HG03520 (cell line): ENCODE measurements at regions not wholly inside any gene's neighbourhood (a gene's known extent, or its start where the extent isn't known, plus 50 kb on each side); places are given as distances from the start of the nearest gene placed in this dataset.

Experiments used
- ATAC-seq: cut with Tn5 transposase; IDR thresholded peaks from one replicate; pipeline ENCODE4 v1.9.1; 2021; ENCODE audit warnings: mild to moderate bottlenecking, moderate library complexity; ENCODE audit not compliant: unreplicated experiment

DNA sequence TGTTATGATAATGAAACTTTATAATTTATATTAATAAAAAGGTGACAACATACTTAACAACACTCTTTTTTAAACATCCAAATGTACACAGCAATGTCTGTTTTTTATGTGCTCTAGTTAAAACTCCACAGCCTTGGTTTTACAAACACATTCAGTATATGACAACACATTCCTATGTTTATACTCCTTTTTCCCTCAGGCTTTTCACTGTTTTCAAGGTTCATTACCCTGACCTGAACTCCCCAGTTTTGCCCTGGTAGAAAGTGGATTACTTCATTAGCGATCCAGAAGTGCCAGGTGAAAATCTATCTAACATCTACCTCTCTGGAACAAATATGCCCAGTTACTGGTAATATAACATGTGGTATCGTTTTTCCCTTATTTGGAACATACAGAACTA, 340.2 kb upstream of the DDHD1 start:
- no peak for ATAC-seq

DNA sequence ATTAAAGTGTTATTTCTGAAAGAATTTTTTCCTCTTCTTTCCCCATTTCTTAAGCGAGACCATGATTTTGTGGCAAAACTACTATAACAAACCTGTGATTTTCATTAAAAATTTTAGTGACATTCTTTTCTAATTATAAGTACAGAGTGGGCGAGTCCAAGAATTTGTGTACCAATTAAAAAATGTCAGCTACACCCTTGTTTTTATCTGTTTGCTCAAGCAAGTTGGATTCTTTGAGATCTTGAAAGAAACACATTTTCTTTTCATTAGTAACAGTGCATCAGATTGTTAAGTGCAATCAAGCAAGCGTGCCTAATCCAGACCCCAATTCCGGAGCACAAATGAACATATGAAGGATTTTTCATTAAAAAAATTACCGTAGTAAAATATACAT, 338.8 kb upstream of the DDHD1 start:
- no peak for ATAC-seq

- no peak for ATAC-seq
These were observed 338.2 kb upstream of the DDHD1 start for GRCh38 chr14:53491256-53491883.

- no peak for ATAC-seq
These were observed 325.1 kb upstream of the DDHD1 start for GRCh38 chr14:53478174-53478573.

DNA sequence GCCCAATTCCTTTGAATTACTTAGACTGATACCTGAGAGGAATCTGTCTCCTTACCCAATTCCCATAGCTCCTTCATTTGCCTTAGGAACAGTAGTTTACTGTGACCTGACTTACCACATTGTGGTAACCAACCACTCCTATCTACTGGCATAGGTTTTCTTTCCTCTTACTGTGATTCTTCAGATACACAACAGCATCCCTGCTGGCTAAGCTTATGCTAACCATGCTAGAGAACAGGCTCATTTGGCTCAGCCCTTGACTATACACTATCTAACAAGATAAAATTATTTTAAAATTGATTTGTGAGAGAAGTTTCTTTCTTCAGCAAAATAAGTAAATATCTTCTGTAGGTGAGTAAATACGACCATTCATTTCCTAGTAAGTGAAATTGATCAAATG, 320.4 kb upstream of the DDHD1 start:
- ATAC-seq = no peak

GRCh38 chr14:53472306-53472705, 319.2 kb upstream of the DDHD1 start:
- ATAC-seq = no peak

GRCh38 chr14:53470351-53471043, 317.4 kb upstream of the DDHD1 start:
- ATAC-seq = no peak

DNA sequence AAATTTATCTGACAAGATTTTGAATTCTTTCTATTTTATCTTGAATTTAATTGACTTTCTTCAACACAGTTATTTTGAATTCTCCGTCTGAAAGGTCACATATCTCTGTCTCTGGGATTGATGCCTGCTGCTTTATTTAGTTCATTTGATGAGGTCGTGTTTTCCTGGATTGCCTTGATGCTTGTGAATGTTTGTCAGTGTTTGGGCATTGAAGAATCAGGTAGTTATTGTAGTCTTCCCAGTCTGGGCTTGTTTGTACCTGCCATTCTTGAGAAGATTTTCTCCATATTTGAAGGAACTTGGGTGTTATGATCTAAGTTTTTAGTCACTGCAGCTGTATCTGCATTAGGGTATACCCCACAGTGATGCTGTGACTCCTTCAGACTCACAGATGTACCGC, 315.8 kb upstream of the DDHD1 start:
- no peak for ATAC-seq

DNA sequence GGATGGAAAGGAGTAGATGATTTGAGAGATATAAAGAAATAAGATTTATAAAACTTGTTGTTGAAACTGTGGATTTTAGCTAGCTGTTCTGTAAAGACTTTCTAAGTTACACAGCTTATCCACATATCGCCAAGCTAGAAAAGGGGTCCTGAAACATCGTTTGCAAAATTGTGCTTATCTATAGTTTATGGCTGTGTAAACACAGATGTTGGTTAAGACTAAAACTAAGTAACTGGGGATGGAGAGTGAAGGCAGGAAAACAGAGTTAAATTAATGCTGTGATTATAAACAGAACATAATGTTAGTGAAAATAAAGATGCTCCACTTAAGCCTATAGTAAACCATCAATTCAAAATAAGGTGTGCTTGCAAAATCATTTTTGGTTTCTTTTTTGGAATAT, 311.3 kb upstream of the DDHD1 start:
- no peak for ATAC-seq

DNA sequence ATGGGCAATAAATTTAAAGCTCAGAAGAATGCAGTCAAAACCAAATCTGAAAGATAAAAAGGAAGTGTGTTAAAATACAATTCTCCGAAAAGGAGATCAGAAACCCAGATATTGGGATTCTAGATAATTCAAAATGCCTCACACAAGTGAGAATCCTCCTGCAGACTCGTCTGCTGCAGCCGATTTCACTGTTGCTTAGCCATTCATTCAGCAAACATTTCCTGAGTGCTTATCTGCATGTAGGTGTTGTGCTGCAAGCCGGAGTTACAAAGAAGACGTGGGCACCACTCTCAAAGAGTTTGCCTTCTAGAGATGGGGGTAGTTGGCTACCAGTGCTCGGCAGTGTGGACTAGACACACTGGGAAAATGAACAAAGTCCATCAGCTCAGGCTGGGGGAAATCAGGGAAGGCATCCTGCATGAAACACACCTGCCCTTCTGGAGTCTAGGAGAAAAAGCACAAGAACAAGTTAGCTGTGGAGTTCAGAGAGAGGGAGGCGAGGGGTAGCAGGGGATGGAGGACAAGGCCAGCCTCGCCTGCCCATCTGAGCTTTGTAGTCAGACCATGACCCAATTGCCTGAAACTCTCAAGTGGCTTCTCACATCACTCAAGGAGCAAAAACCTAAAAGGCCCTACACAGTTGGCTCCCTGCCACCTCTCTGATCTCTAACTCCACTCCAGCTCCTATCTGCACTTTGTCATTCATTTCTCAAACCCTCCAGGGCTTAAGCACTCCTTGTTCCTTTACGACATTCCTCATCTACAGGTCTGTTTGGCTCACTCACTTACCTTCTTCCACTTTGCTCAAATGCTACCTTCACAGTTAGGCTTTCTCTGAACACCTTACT, 310.0 kb upstream of the DDHD1 start:
- ATAC-seq = no peak

GRCh38 chr14:53461858-53462257, 308.7 kb upstream of the DDHD1 start:
- ATAC-seq = no peak

- no peak for ATAC-seq
These were observed 307.4 kb upstream of the DDHD1 start for GRCh38 chr14:53460544-53460943.

DNA sequence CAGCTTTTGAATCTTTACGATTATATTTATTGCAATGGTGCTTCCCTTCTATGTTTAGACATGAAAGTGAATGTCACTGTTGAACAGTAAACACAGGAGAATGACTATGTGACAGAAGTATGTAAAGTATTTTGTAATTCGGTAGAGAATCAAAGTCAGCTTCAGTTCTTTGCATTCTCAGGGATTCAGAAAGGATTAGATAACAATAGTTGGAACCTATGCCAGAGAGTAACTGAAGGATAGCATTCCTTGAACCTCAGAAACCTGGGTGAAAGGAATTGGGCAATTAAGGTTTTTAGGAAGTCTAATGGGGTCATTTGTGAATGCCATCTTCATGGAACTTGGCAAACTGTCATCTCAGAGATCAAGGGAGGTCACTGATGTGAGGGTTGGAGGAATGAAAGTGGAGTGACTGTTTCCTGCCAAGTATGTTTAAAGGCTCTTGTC, 305.3 kb upstream of the DDHD1 start:
- no peak for ATAC-seq

DNA sequence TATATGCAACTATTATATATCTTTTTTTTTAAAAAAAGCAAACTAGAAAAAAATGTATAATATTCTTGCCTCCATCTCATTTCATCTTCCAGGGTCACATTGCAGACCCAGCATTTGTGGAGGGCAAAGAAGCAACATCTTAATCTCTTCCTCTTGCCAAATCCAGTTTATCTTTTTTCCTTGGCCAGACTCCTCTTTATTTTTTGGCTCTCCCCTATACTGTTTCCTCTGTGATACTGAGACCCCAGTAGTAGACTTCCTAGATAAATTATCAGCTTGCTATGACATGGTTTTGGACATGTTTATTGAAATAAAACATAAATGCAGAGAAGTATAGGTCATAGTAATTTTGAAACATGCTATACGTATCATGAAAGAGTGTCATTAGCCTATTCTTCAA, 303.8 kb upstream of the DDHD1 start:
- no peak for ATAC-seq

GRCh38 chr14:53452005-53452673, 299.0 kb upstream of the DDHD1 start:
- ATAC-seq = no peak

GRCh38 chr14:53450871-53451270, 297.7 kb upstream of the DDHD1 start:
- no peak for ATAC-seq

- no peak for ATAC-seq
These were observed 295.6 kb upstream of the DDHD1 start for GRCh38 chr14:53448682-53449081.

DNA sequence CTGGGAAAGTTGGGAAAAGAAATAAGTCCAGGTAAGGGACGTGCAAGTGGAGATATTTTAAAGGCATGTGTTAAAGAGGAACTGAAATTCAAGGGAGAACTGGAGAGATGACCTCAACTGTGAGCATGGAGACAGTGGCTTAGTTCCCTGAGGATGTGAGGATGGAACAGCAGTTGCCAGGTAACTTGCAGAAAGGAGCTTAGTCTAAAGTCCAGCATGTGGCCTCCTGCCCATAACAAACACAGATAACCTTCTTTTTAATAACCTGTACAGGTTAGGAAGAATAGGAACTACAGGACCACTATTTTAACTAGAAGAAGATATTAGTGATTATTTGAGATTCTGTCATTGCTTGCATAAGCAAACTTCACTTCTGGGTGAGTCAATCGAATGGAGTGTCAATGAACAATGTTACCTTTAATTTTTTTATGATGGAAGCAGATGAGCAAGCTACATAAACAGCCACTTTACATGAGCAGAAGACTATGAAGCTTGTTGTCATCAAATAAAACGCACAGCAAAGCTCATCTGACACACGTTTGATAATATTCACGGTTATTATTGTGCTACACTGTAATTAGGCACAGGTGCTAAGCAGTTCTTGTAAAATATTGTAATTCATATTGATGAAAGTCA, 291.7 kb upstream of the DDHD1 start:
- ATAC-seq = no peak

DNA sequence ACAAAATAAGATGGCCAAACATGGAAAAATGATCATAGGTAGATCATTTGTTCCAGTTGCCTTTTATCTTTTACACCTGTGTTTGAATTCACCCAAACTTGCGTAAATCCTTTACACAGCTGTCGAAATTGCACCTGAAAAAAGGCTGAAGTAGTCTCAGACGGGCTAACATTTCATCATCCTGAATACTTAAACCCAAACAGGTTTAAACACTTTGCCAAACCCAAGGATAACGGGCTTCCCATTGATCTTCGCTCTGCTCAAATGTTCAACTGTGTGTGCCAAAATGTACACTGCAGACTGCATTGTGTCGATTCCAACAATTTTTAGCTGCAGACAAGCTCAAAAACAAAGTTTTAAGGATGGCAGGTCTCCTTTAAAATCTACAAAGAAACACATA, 288.7 kb upstream of the DDHD1 start:
- ATAC-seq = no peak

- no peak for ATAC-seq
These were observed 284.7 kb upstream of the DDHD1 start for GRCh38 chr14:53437858-53438257.

DNA sequence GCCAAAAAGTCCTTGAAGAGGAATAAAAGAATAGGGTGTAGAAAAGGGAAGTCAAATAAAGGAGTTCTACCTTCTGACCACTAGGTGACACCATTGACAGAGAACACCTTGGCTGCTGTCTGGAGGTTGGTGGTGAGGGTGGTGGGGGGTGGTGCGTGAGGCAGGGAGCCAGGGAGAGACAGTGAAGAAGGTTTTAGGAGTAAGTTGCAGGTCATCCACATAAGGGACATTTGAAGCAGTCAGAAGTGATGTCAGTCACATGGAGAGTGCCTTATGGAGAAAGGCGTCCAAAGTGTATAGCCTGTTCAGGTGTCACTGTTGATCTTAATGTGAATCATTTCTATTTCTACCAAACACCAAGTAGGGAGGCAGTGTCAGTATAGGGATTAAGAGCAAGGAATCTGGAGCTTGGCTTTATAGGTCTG, 279.3 kb upstream of the DDHD1 start:
- peak; percentile 85 for ATAC-seq
